Panc1 (cell line): ENCODE measurements at regions not wholly inside any gene's neighbourhood (a gene's known extent, or its start where the extent isn't known, plus 50 kb on each side); places are given as distances from the start of the nearest gene placed in this dataset.

Source experiments
- CTCF ChIP-seq: fragments of 450-650 bp; IDR thresholded peaks from 2 replicates; pipeline ENCODE4 v1.5.1; 2017; ENCODE audit warnings: mild to moderate bottlenecking
- TF ChIP-seq, protein P1 (sequence below), 2 experiments: IDR thresholded peaks; 2 replicates each; pipeline ENCODE4 v1.6.1; 2011 to 2012; ENCODE audit warnings: low read depth in 2 of 2, control low read depth in 1 of 2, low read length in 1 of 2, mild to moderate bottlenecking in 1 of 2, moderate library complexity in 1 of 2; ENCODE audit not compliant: insufficient read depth in 1 of 2

DNA sequence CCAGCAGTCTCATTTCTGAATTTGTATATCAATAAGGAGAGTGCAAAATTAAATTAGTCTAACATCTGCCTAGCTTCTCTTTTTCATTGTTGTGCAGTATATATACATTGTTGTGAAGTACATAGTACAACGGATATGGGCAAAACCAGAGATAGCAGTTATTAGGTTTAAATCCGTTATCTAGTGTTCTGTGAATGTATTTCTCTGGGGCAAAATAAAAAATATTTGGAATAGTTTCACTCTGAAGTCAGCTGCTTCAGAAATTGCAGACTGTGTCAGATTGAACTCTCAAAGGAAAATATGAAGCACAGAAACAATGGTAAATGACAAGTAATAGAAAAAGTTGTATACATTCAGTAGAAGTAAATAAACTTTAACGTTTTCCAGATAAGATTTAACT is 836.5 kb upstream of the CXADR start:
- no peak for TF ChIP-seq CTCF
- TF ChIP-seq, protein P1, sequence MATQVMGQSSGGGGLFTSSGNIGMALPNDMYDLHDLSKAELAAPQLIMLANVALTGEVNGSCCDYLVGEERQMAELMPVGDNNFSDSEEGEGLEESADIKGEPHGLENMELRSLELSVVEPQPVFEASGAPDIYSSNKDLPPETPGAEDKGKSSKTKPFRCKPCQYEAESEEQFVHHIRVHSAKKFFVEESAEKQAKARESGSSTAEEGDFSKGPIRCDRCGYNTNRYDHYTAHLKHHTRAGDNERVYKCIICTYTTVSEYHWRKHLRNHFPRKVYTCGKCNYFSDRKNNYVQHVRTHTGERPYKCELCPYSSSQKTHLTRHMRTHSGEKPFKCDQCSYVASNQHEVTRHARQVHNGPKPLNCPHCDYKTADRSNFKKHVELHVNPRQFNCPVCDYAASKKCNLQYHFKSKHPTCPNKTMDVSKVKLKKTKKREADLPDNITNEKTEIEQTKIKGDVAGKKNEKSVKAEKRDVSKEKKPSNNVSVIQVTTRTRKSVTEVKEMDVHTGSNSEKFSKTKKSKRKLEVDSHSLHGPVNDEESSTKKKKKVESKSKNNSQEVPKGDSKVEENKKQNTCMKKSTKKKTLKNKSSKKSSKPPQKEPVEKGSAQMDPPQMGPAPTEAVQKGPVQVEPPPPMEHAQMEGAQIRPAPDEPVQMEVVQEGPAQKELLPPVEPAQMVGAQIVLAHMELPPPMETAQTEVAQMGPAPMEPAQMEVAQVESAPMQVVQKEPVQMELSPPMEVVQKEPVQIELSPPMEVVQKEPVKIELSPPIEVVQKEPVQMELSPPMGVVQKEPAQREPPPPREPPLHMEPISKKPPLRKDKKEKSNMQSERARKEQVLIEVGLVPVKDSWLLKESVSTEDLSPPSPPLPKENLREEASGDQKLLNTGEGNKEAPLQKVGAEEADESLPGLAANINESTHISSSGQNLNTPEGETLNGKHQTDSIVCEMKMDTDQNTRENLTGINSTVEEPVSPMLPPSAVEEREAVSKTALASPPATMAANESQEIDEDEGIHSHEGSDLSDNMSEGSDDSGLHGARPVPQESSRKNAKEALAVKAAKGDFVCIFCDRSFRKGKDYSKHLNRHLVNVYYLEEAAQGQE (IDR thresholded peaks at IDR 0.05; ENCODE audit: insufficient read depth in 1 of 2, low read depth in 2 of 2, low read length in 1 of 2), result no peak
